ENCODE measurements at regions not wholly inside any gene's neighbourhood (a gene's known extent, or its start where the extent isn't known, plus 50 kb on each side); places are given as distances from the start of the nearest gene placed in this dataset.

- ATAC-seq (no peak), FAIRE-seq (no peak), DNase-seq (ENCODE audit: low read depth, low spot score) (no peak)
- no peaks in the 10 kb centered on the region for H3K79me2 ChIP-seq (ENCODE audit: control insufficient read depth, insufficient read depth, low read length)
- no peak for TF ChIP-seq SREBF2 (IDR thresholded peaks at IDR 0.05; ENCODE audit: low read length)
- no peak for TF ChIP-seq SREBF1 (IDR thresholded peaks at IDR 0.05; ENCODE audit: low read length)
- intact Hi-C loops (cut with micrococcal nuclease; ENCODE audit: unreplicated experiment) (no loop called here), in situ Hi-C loops (cut with MboI) (no loop called here)
- H3K4me1 ChIP-seq (ENCODE audit: control insufficient read depth, insufficient read depth, low read length) = no peaks in the 10 kb centered on the region
- CTCF ChIA-PET = no interaction called here
- H3K9me3 ChIP-seq (replicated peaks; ENCODE audit: control insufficient read depth, insufficient read depth, low read length) = no peaks in the 10 kb centered on the region
- SMC1A ChIA-PET (ENCODE audit: uncharacterized antibody, unreplicated experiment) = no interaction called here
- no TSS peak for BruUV-seq (replicated peaks)
- no peak overlapping the region for H3K9ac ChIP-seq (ENCODE audit: control insufficient read depth, insufficient read depth, low read length)
- H3K27ac ChIP-seq (ENCODE audit: control insufficient read depth, insufficient read depth) = no peak overlapping the region
- WGBS (ENCODE audit: insufficient coverage, insufficient replicate concordance, low lambda C conversion rate, missing lambda C conversion rate) = 28% methylated on average over 5 of the region's 5 CpGs
- H3K27me3 ChIP-seq (replicated peaks in 1 of 2; ENCODE audit: control insufficient read depth in 2 of 2, insufficient read depth in 2 of 2, low read length in 1 of 2) = no peaks in the 10 kb centered on the region
- H2AFZ ChIP-seq (ENCODE audit: control insufficient read depth, low read depth, low read length) = no peak overlapping the region
- H3K4me3 ChIP-seq = no peak overlapping the region
- no peak overlapping the region for H3K4me2 ChIP-seq (ENCODE audit: control insufficient read depth, insufficient read depth)
- POLR2A ChIA-PET = no interaction called here
- no peaks in the 10 kb centered on the region for H3K36me3 ChIP-seq (ENCODE audit: control insufficient read depth in 2 of 2, insufficient read depth in 2 of 2, low read length in 1 of 2)
- RAD21 ChIA-PET (ENCODE audit: unreplicated experiment) = no interaction called here
- no peaks in the 10 kb centered on the region for H4K20me1 ChIP-seq (ENCODE audit: control insufficient read depth, insufficient read depth)
These were observed 53.9 kb upstream of the ZNF536 start for GRCh38 chr19:30318261-30318660.

GRCh38 chr19:30318936-30319335 is 53.2 kb upstream of the ZNF536 start:
- Histone ChIP-seq H2AFZ (ENCODE audit: control insufficient read depth, low read depth, low read length) (no peak overlapping the region), H3K36me3 (ENCODE audit: control insufficient read depth in 2 of 2, insufficient read depth in 2 of 2, low read length in 1 of 2) (no peaks in the 10 kb centered on the region), H3K27me3 (replicated peaks in 1 of 2; ENCODE audit: control insufficient read depth in 2 of 2, insufficient read depth in 2 of 2, low read length in 1 of 2) (no peaks in the 10 kb centered on the region), H3K9me3 (replicated peaks; ENCODE audit: control insufficient read depth, insufficient read depth, low read length) (no peaks in the 10 kb centered on the region), H4K20me1 (ENCODE audit: control insufficient read depth, insufficient read depth) (no peaks in the 10 kb centered on the region), H3K79me2 (ENCODE audit: control insufficient read depth, insufficient read depth, low read length) (no peaks in the 10 kb centered on the region), H3K4me2 (ENCODE audit: control insufficient read depth, insufficient read depth) (no peak overlapping the region), H3K9ac (ENCODE audit: control insufficient read depth, insufficient read depth, low read length) (no peak overlapping the region), H3K4me3 (no peak overlapping the region), H3K4me1 (ENCODE audit: control insufficient read depth, insufficient read depth, low read length) (no peaks in the 10 kb centered on the region), H3K27ac (ENCODE audit: control insufficient read depth, insufficient read depth) (no peak overlapping the region)
- ATAC-seq (no peak), FAIRE-seq (no peak), DNase-seq (ENCODE audit: low read depth, low spot score) (no peak)
- ChIA-PET RAD21 (ENCODE audit: unreplicated experiment) (no interaction called here), POLR2A (no interaction called here), CTCF (no interaction called here), SMC1A (ENCODE audit: uncharacterized antibody, unreplicated experiment) (no interaction called here)
- BruUV-seq (replicated peaks) = no TSS peak
- WGBS (ENCODE audit: insufficient coverage, insufficient replicate concordance, low lambda C conversion rate, missing lambda C conversion rate) = 67% methylated on average over 11 of the region's 11 CpGs
- intact Hi-C loops (cut with micrococcal nuclease; ENCODE audit: unreplicated experiment) = no loop called here
- in situ Hi-C loops (cut with MboI) = no loop called here
- TF ChIP-seq TARDBP (IDR thresholded peaks at IDR 0.05; ENCODE audit: borderline replicate concordance) (no peak), SPI1 (IDR thresholded peaks at IDR 0.05; ENCODE audit: borderline replicate concordance, insufficient read depth, low read depth, low read length) (no peak), RB1 (IDR thresholded peaks at IDR 0.05; ENCODE audit: borderline replicate concordance) (no peak), ATF2 (IDR thresholded peaks at IDR 0.05; ENCODE audit: low read length) (no peak), RAD51 (IDR thresholded peaks at IDR 0.05) (no peak), SMC3 (IDR thresholded peaks at IDR 0.05; ENCODE audit: borderline replicate concordance, low read length) (no peak), MEF2B (IDR thresholded peaks at IDR 0.05; ENCODE audit: partially characterized antibody, poor library complexity, severe bottlenecking) (no peak), PAX5 (IDR thresholded peaks at IDR 0.05; ENCODE audit: borderline replicate concordance, low read depth, low read length) (no peak), RCOR1 (conservative IDR thresholded peaks at IDR 0.05; ENCODE audit: low read depth, low read length) (no peak), CHD2 (IDR thresholded peaks at IDR 0.05; ENCODE audit: borderline replicate concordance, low read depth, low read length) (no peak), CREM (IDR thresholded peaks at IDR 0.05; ENCODE audit: low read depth) (no peak), CUX1 (IDR thresholded peaks at IDR 0.05; ENCODE audit: insufficient replicate concordance, low read depth, low read length) (no peak)
